OCI-LY1 (cell line): ENCODE measurements at regions not wholly inside any gene's neighbourhood (a gene's known extent, or its start where the extent isn't known, plus 50 kb on each side); places are given as distances from the start of the nearest gene placed in this dataset.

ENCODE experiments used
- CTCF ChIP-seq: fragments of 200-600 bp; sonication (generic), shearing (Covaris generic); IDR thresholded peaks from 2 replicates; pipeline ENCODE4 v1.5.1; 2017; ENCODE audit warnings: mild to moderate bottlenecking, antibody characterized with exemption, low read length, moderate library complexity, mixed read lengths
- EZH2 ChIP-seq: fragments of 200-600 bp; sonication (generic), shearing (Covaris generic); IDR thresholded peaks from 2 replicates; pipeline ENCODE4 v1.8.0; 2017; ENCODE audit warnings: borderline replicate concordance, mixed run types, mild to moderate bottlenecking, antibody characterized with exemption, low read length, moderate library complexity, mixed read lengths

- TF ChIP-seq EZH2 (no peak), CTCF (no peak)
Measured at GRCh38 chr13:30016398-30016797, 166.0 kb upstream of the UBL3 start.
